H1 (cell line): ENCODE measurements at regions not wholly inside any gene's neighbourhood (a gene's known extent, or its start where the extent isn't known, plus 50 kb on each side); places are given as distances from the start of the nearest gene placed in this dataset.

Experiments used
- CTCF ChIA-PET: fragments of 300-600 bp; sonication (Branson Sonifier 250); formaldehyde crosslinking; loops from one replicate; lab custom pipeline; 2021; ENCODE audit not compliant: partially characterized antibody; lab: Charles Lee
- POLR2A ChIA-PET: fragments of 300-600 bp; sonication (Branson Sonifier 250); formaldehyde crosslinking; loops from one replicate; lab custom pipeline; 2021; ENCODE audit warnings: inconsistent platforms; ENCODE audit not compliant: partially characterized antibody; lab: Charles Lee
- DNase-seq, 2 experiments: peaks; one replicate each; pipeline versions ENCODE4 v3.0.0 to v3.0.0-alpha.2; 2010 to 2022; ENCODE audit warnings: low spot score in 2 of 2, low read depth in 1 of 2, mixed read lengths in 1 of 2
- FAIRE-seq: peaks from 2 replicates; lab custom pipeline; 2011; peaks lifted over from hg19 to GRCh38; lab: Jason Lieb, UNC
- H2AFZ ChIP-seq: 2 replicates; pipeline ENCODE4 v1.8.1; 2012; ENCODE audit warnings: low read length, inconsistent platforms
- H2AK5ac ChIP-seq: 2 replicates; pipeline ENCODE4 v1.6.1; 2013; ENCODE audit warnings: low read depth, low read length
- H2BK120ac ChIP-seq: replicated peaks from 2 replicates; pipeline ENCODE3; 2013; ENCODE audit warnings: low read depth, low read length, inconsistent platforms
- H2BK12ac ChIP-seq: 2 replicates; pipeline ENCODE4 v1.6.1; 2013; ENCODE audit warnings: low read depth, low read length
- H2BK15ac ChIP-seq: 2 replicates; pipeline ENCODE4 v1.6.1; 2013; ENCODE audit warnings: low read length
- H2BK20ac ChIP-seq: 2 replicates; pipeline ENCODE4 v1.6.1; 2013; ENCODE audit warnings: low read length
- H2BK5ac ChIP-seq: 2 replicates; pipeline ENCODE4 v1.6.1; 2013; ENCODE audit warnings: low read depth, low read length
- H3K14ac ChIP-seq: 2 replicates; pipeline ENCODE4 v1.6.1; 2013; ENCODE audit warnings: inconsistent platforms; ENCODE audit not compliant: insufficient read length
- H3K18ac ChIP-seq: 2 replicates; pipeline ENCODE4 v1.6.1; 2013; ENCODE audit warnings: low read length; ENCODE audit errors: extremely low read depth
- H3K23ac ChIP-seq: 2 replicates; pipeline ENCODE4 v1.6.1; 2013; ENCODE audit warnings: inconsistent platforms; ENCODE audit not compliant: insufficient read length
- H3K23me2 ChIP-seq: 2 replicates; pipeline ENCODE4 v1.6.1; 2013; ENCODE audit warnings: low read depth, low read length
- H3K27ac ChIP-seq: 2 replicates; pipeline ENCODE4 v1.6.1; 2011; ENCODE audit warnings: low read depth, low read length, inconsistent platforms
- H3K27me3 ChIP-seq, 4 experiments: replicated peaks in 1 of 4; 1 replicate in 1 of 4; 2 replicates in 3 of 4; pipeline versions ENCODE4 v1.6.1 to v1.8.1; 2011 to 2013; ENCODE audit warnings: low read length in 3 of 4, mild to moderate bottlenecking in 3 of 4, inconsistent platforms in 2 of 4, mixed read lengths in 2 of 4, moderate library complexity in 1 of 4; ENCODE audit not compliant: control insufficient read depth in 3 of 4, insufficient read depth in 3 of 4; ENCODE audit errors: extremely low read depth in 1 of 4
- H3K36me3 ChIP-seq, 4 experiments: 2 replicates each; pipeline versions ENCODE4 v1.6.1 to v1.8.1; 2011 to 2013; ENCODE audit warnings: mild to moderate bottlenecking in 4 of 4, low read length in 3 of 4, moderate library complexity in 2 of 4, control low read depth in 1 of 4, inconsistent platforms in 1 of 4; ENCODE audit not compliant: insufficient read depth in 4 of 4, control insufficient read depth in 2 of 4
- H3K4ac ChIP-seq: replicated peaks from 2 replicates; pipeline ENCODE3; 2013; ENCODE audit warnings: low read length, low read depth, mixed read lengths, inconsistent platforms; ENCODE audit not compliant: insufficient read length
- H3K4me1 ChIP-seq, 4 experiments: replicated peaks in 1 of 4; 1 replicate in 1 of 4; 2 replicates in 3 of 4; pipeline versions ENCODE4 v1.6.1 to v1.8.1; 2011 to 2013; ENCODE audit warnings: low read length in 3 of 4, inconsistent platforms in 2 of 4, mixed read lengths in 1 of 4; ENCODE audit not compliant: insufficient read depth in 4 of 4, control insufficient read depth in 3 of 4
- H3K4me2 ChIP-seq, 2 experiments: 2 replicates each; pipeline versions ENCODE4 v1.6.1 to v1.8.1; 2011 to 2013; ENCODE audit warnings: low read depth in 2 of 2, low read length in 2 of 2, control low read depth in 1 of 2, inconsistent platforms in 1 of 2, mild to moderate bottlenecking in 1 of 2; ENCODE audit not compliant: insufficient read depth in 1 of 2
- H3K4me3 ChIP-seq, 4 experiments: fragments of 200-600, 300-600 bp in 1 of 4; sonication (generic), shearing (Covaris generic), sonication (Bioruptor Twin) in 1 of 4; 2 replicates each; pipeline versions ENCODE4 v1.5.1 to v1.8.1; 2011 to 2016; ENCODE audit warnings: low read length in 4 of 4, low read depth in 3 of 4, control low read depth in 2 of 4, inconsistent platforms in 2 of 4, mild to moderate bottlenecking in 2 of 4, mixed read lengths in 1 of 4, moderate library complexity in 1 of 4; ENCODE audit not compliant: insufficient read depth in 2 of 4; ENCODE audit errors: extremely low read depth in 1 of 4
- H3K56ac ChIP-seq: replicated peaks from 2 replicates; pipeline ENCODE3; 2013; ENCODE audit warnings: low read depth, mild to moderate bottlenecking, mixed read lengths, low read length, inconsistent platforms; ENCODE audit not compliant: insufficient read length
- H3K79me1 ChIP-seq: 2 replicates; pipeline ENCODE4 v1.6.1; 2013; ENCODE audit warnings: low read depth, low read length, control low read depth
- H3K79me2 ChIP-seq, 2 experiments: 2 replicates each; pipeline versions ENCODE4 v1.6.1 to v1.8.1; 2012 to 2013; ENCODE audit warnings: low read length in 2 of 2, mild to moderate bottlenecking in 2 of 2, inconsistent platforms in 1 of 2; ENCODE audit not compliant: insufficient read depth in 2 of 2, control insufficient read depth in 1 of 2
- H3K9ac ChIP-seq, 4 experiments: replicated peaks in 1 of 4; 1 replicate in 1 of 4; 2 replicates in 3 of 4; pipeline versions ENCODE4 v1.6.1 to v1.8.1; 2011 to 2013; ENCODE audit warnings: low read depth in 3 of 4, low read length in 3 of 4, control low read depth in 2 of 4, mild to moderate bottlenecking in 2 of 4, moderate library complexity in 2 of 4, inconsistent platforms in 1 of 4; ENCODE audit errors: extremely low read depth in 1 of 4
- H3K9me3 ChIP-seq, 2 experiments: 2 replicates each; pipeline versions ENCODE4 v1.6.1 to v1.8.1; 2012 to 2013; ENCODE audit warnings: mild to moderate bottlenecking in 2 of 2, moderate library complexity in 2 of 2, control low read depth in 1 of 2, inconsistent platforms in 1 of 2, low read depth in 1 of 2, low read length in 1 of 2, mixed read lengths in 1 of 2; ENCODE audit not compliant: insufficient read depth in 2 of 2
- H4K20me1 ChIP-seq, 2 experiments: replicated peaks in 1 of 2; 2 replicates each; pipeline versions ENCODE3 to v1.8.1; 2011 to 2013; ENCODE audit warnings: inconsistent platforms in 2 of 2, low read length in 2 of 2, mild to moderate bottlenecking in 1 of 2; ENCODE audit not compliant: insufficient read depth in 2 of 2, control insufficient read depth in 1 of 2
- H4K5ac ChIP-seq: 2 replicates; pipeline ENCODE4 v1.6.1; 2013; ENCODE audit warnings: low read length, low read depth, mixed read lengths, inconsistent platforms; ENCODE audit not compliant: insufficient read length
- H4K8ac ChIP-seq: 2 replicates; pipeline ENCODE4 v1.8.0; 2013; ENCODE audit warnings: mild to moderate bottlenecking, moderate library complexity, low read length, inconsistent platforms; ENCODE audit not compliant: insufficient read depth; ENCODE audit errors: extremely low read depth
- H4K91ac ChIP-seq: replicated peaks from 2 replicates; pipeline ENCODE3; 2013; ENCODE audit warnings: low read length, mixed read lengths, inconsistent platforms; ENCODE audit not compliant: insufficient read length
- ASH2L ChIP-seq: fragments of 200-600, 300-600 bp; sonication (generic); IDR thresholded peaks from one replicate; pipeline ENCODE4 v1.7.1; 2017; ENCODE audit warnings: low read length
- CHD2 ChIP-seq: IDR thresholded peaks from 2 replicates; pipeline ENCODE4 v1.6.1; 2012; ENCODE audit warnings: low read length, improper control_type of control experiment
- GTF2F1 ChIP-seq: IDR thresholded peaks from 2 replicates; pipeline ENCODE4 v1.6.1; 2012; ENCODE audit warnings: low read depth, low read length, improper control_type of control experiment, borderline replicate concordance
- HDAC2 ChIP-seq, 2 experiments: fragments of 300-600 bp in 1 of 2; sonication (generic) in 1 of 2; IDR thresholded peaks; 2 replicates each; pipeline ENCODE4 v1.6.1; 2011 to 2012; ENCODE audit warnings: low read depth in 2 of 2, low read length in 2 of 2, mild to moderate bottlenecking in 2 of 2, moderate library complexity in 2 of 2, borderline replicate concordance in 1 of 2, inconsistent platforms in 1 of 2
- NANOG ChIP-seq: IDR thresholded peaks from 2 replicates; pipeline ENCODE4 v1.6.1; 2011; ENCODE audit warnings: low read length, low read depth, mild to moderate bottlenecking, inconsistent platforms; ENCODE audit not compliant: insufficient read depth, poor library complexity, severe bottlenecking
- PHF8 ChIP-seq: fragments of 200-600 bp; sonication (generic); conservative IDR thresholded peaks from 2 replicates; pipeline ENCODE4 v1.7.1; 2012; ENCODE audit warnings: low read depth, mild to moderate bottlenecking, inconsistent platforms, low read length, moderate library complexity
- POLR2A ChIP-seq, 2 experiments: IDR thresholded peaks; 1 replicate in 1 of 2; 2 replicates in 1 of 2; pipeline ENCODE4 v1.6.1; 2011; ENCODE audit warnings: low read depth in 2 of 2, low read length in 2 of 2, mild to moderate bottlenecking in 2 of 2; ENCODE audit errors: control extremely low read depth in 1 of 2
- RNF2 ChIP-seq: fragments of 200-900, 300-1000 bp; sonication (generic); IDR thresholded peaks from 2 replicates; pipeline ENCODE4 v1.7.1; 2016; ENCODE audit warnings: borderline replicate concordance, low read depth, mild to moderate bottlenecking, antibody characterized with exemption, low read length; ENCODE audit not compliant: poor library complexity, severe bottlenecking; ENCODE audit errors: missing control alignments
- SP1 ChIP-seq: IDR thresholded peaks from 2 replicates; pipeline ENCODE4 v1.6.1; 2011; ENCODE audit warnings: low read depth, low read length
- SRF ChIP-seq: IDR thresholded peaks from 2 replicates; pipeline ENCODE4 v1.6.1; 2011; ENCODE audit warnings: mild to moderate bottlenecking, low read depth, low read length, moderate library complexity
- WGBS, 2 experiments: shearing (Covaris generic) in 1 of 2; methylation state at CpG; one replicate each; pipeline versions ENCODE4 v1.1.6 to v1.1.7; 2013 to 2015; ENCODE audit warnings: low lambda C conversion rate in 2 of 2, mixed read lengths in 2 of 2, inconsistent platforms in 1 of 2, low coverage in 1 of 2, missing lambda C conversion rate in 1 of 2; ENCODE audit not compliant: insufficient replicate concordance in 2 of 2, insufficient coverage in 1 of 2, insufficient read length in 1 of 2; ENCODE audit errors: extremely low coverage in 1 of 2, missing lambda C conversion rate in 1 of 2; 5-methylcytosine and 5-hydroxymethylcytosine counted together
- TF ChIP-seq, protein P1 (sequence below): IDR thresholded peaks from 2 replicates; pipeline ENCODE4 v1.6.1; 2012; ENCODE audit warnings: inconsistent platforms

DNA sequence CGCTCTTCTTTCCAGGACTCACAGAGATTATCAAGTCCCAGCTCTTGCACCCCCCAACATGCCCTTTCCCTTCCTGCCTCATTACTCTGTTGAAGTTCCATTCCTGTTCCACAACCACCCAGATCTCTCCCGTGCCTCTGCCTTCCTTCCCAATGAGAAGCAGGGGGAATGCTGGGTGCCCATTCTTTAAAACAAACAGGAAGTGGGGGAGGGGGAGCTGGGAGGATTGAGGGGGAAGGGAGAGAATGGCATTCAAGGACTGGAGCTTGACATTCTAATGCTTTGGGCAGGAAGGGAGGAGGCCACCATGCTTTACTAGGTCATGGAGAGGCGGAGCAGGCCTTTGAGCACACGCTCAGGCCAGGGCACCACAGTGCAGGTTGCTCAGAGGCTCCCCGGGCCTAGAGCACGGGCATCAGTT, 150.3 kb upstream of the IRF2BP2 start:
- WGBS, 2 experiments, result 63% methylated on average over 4 of the region's 6 CpGs; no CpG with 5 or more reads in 1 of the 2 experiments
- Histone ChIP-seq H2BK15ac (no peak overlapping the region), H2AK5ac (0 out of 2 replicates have a peak overlapping the region, but pooled peaks have one; percentile 19), H3K56ac (no peak overlapping the region), H3K23me2 (no peaks in the 10 kb centered on the region; the same call in 1 of the 2 replicates), H4K91ac (peak overlapping the region; percentile 29), H3K79me1 (no peaks in the 10 kb centered on the region), H2AFZ (0 out of 2 replicates have a peak overlapping the region, but pooled peaks have one; percentile 45), H4K8ac (peak overlapping the region; percentile 46), H3K18ac (peak overlapping the region; percentile 26), H3K4me3 (no peak overlapping the region), H2BK20ac (peak overlapping the region; percentile 17; the same call in 1 of the 2 replicates), H3K4me1 (peaks cover 0 to 9% (median 4%) of the 10 kb centered on the region in 4 experiments; a peak in 6 of 7 replicates), H3K36me3 (no peaks in the 10 kb centered on the region), H3K23ac (no peak overlapping the region), H2BK120ac (peak overlapping the region; percentile 36), H3K27ac (no peak overlapping the region), H3K4ac (no peak overlapping the region), H3K9me3 (no peaks in the 10 kb centered on the region), H2BK5ac (peak overlapping the region; percentile 69; the same call in 1 of the 2 replicates), H3K9ac (no peak overlapping the region; a peak in 1 of 7 replicates), H3K79me2 (no peaks in the 10 kb centered on the region), H4K5ac (peak overlapping the region; percentile 15), H3K4me2 (0 out of 4 replicates have a peak overlapping the region, but pooled peaks of 1 of the 2 experiments have one; percentile 36), H3K27me3 (no peaks in the 10 kb centered on the region), H3K14ac (no peak overlapping the region), H2BK12ac (peak overlapping the region; percentile 86), H4K20me1 (no peaks in the 10 kb centered on the region)
- FAIRE-seq (no peak), DNase-seq (no peak)
- ChIA-PET POLR2A (interaction anchor here (0.9 to 1.2 kb wide), 3 partner anchors 9 to 20 kb away, joined by 3 to 4 read pairs (median 3); no protein-coding TSS in a partner anchor), CTCF (interaction anchor here (1.0 to 1.7 kb wide), 3 partner anchors 9 to 15 kb away, joined by 3 to 4 read pairs (median 4); no protein-coding TSS in a partner anchor)
- TF ChIP-seq POLR2A (IDR thresholded peaks at IDR 0.05; ENCODE audit: control extremely low read depth in 1 of 2, low read depth in 2 of 2, low read length in 2 of 2), result 0 out of 3 replicates have a peak, but pooled peaks of 1 of the 2 experiments have one; percentile 23
- TF ChIP-seq ASH2L, result peak; percentile 48
- no peak for TF ChIP-seq PHF8
- no peak for TF ChIP-seq RNF2
- TF ChIP-seq, protein P1, sequence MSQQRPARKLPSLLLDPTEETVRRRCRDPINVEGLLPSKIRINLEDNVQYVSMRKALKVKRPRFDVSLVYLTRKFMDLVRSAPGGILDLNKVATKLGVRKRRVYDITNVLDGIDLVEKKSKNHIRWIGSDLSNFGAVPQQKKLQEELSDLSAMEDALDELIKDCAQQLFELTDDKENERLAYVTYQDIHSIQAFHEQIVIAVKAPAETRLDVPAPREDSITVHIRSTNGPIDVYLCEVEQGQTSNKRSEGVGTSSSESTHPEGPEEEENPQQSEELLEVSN, result no peak
- TF ChIP-seq SRF, result no peak
- TF ChIP-seq CHD2, result 0 out of 2 replicates have a peak, but pooled peaks have one; percentile 58
- peak; percentile 9 for TF ChIP-seq NANOG
- TF ChIP-seq HDAC2 (IDR thresholded peaks at IDR 0.05; ENCODE audit: borderline replicate concordance in 1 of 2, low read depth in 2 of 2, low read length in 2 of 2), result no peak
- peak; percentile 77 for TF ChIP-seq SP1
- no peak for TF ChIP-seq GTF2F1
